PC-9 (cell line): ENCODE measurements at regions not wholly inside any gene's neighbourhood (a gene's known extent, or its start where the extent isn't known, plus 50 kb on each side); places are given as distances from the start of the nearest gene placed in this dataset.

Experiments
- EZH2 ChIP-seq: fragments of 200-600 bp; sonication (generic); IDR thresholded peaks from 2 replicates; pipeline ENCODE4 v1.8.0; 2017; ENCODE audit warnings: antibody characterized with exemption, low read depth
- TF ChIP-seq, protein P1 (sequence below): fragments of 200-600 bp; sonication (generic); conservative IDR thresholded peaks from 2 replicates; pipeline ENCODE4 v1.6.1; 2017; ENCODE audit warnings: mixed run types, antibody characterized with exemption, mild to moderate bottlenecking, moderate library complexity

GRCh38 chr15:66878761-66879160 is 176.7 kb downstream of the SMAD6 start:
- TF ChIP-seq, protein P1, sequence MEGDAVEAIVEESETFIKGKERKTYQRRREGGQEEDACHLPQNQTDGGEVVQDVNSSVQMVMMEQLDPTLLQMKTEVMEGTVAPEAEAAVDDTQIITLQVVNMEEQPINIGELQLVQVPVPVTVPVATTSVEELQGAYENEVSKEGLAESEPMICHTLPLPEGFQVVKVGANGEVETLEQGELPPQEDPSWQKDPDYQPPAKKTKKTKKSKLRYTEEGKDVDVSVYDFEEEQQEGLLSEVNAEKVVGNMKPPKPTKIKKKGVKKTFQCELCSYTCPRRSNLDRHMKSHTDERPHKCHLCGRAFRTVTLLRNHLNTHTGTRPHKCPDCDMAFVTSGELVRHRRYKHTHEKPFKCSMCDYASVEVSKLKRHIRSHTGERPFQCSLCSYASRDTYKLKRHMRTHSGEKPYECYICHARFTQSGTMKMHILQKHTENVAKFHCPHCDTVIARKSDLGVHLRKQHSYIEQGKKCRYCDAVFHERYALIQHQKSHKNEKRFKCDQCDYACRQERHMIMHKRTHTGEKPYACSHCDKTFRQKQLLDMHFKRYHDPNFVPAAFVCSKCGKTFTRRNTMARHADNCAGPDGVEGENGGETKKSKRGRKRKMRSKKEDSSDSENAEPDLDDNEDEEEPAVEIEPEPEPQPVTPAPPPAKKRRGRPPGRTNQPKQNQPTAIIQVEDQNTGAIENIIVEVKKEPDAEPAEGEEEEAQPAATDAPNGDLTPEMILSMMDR: no peak
- no peak for TF ChIP-seq EZH2
